Stimulated activated CD4-positive, alpha-beta T cell treated with anti-CD3 and anti-CD28 coated beads, Interleukin-4, amount 100 ng/mL, for 48 hours (primary cell): ENCODE measurements at regions not wholly inside any gene's neighbourhood (a gene's known extent, or its start where the extent isn't known, plus 50 kb on each side); places are given as distances from the start of the nearest gene placed in this dataset.
A peak's percentile ranks its signal among the peaks of the same experiment; 100 is the strongest.

Experiments
- DNase-seq, 2 donors: peaks; one replicate each; pipeline ENCODE4 v3.0.0-alpha.2; 2020; ENCODE audit warnings: low read depth in 2 of 2

- DNase-seq, result no peak
These were observed 76.4 kb downstream of the DDX3Y start for GRCh38 chrY:12981074-12981473.

- DNase-seq, result no peak
These were observed 77.7 kb downstream of the DDX3Y start for GRCh38 chrY:12982249-12982829.

GRCh38 chrY:12984637-12985344 lies 80.1 kb downstream of the DDX3Y start:
- DNase-seq, result no peak

GRCh38 chrY:13017493-13017892 lies 112.8 kb downstream of the DDX3Y start:
- no peak for DNase-seq

- DNase-seq, result no peak
These were observed 114.8 kb downstream of the DDX3Y start for GRCh38 chrY:13019486-13019885.

GRCh38 chrY:13020839-13021238 lies 116.2 kb downstream of the DDX3Y start:
- no peak for DNase-seq

- DNase-seq, result no peak
These were observed 118.9 kb downstream of the DDX3Y start for GRCh38 chrY:13023607-13024006.

GRCh38 chrY:13024447-13024846 lies 119.8 kb downstream of the DDX3Y start:
- no peak for DNase-seq

GRCh38 chrY:13026906-13027305 lies 122.2 kb downstream of the DDX3Y start:
- DNase-seq, result no peak

- DNase-seq, result no peak
These were observed 135.6 kb downstream of the DDX3Y start for GRCh38 chrY:13040232-13040631.

GRCh38 chrY:13053501-13053900 lies 148.8 kb downstream of the DDX3Y start:
- DNase-seq, result no peak

- no peak for DNase-seq
These were observed 161.7 kb downstream of the DDX3Y start for GRCh38 chrY:13066372-13066771.

GRCh38 chrY:13068696-13069095 lies 164.0 kb downstream of the DDX3Y start:
- DNase-seq, result no peak

GRCh38 chrY:13069111-13069510 lies 164.4 kb downstream of the DDX3Y start:
- DNase-seq, result no peak

GRCh38 chrY:13082748-13083147 lies 178.1 kb downstream of the DDX3Y start:
- no peak for DNase-seq

GRCh38 chrY:13091575-13091974 lies 186.9 kb downstream of the DDX3Y start:
- DNase-seq, result no peak

- no peak for DNase-seq
These were observed 188.3 kb downstream of the DDX3Y start for GRCh38 chrY:13092986-13093385.

- no peak for DNase-seq
These were observed 188.8 kb downstream of the DDX3Y start for GRCh38 chrY:13093461-13093860.

- peak in 1 of 2 donors; percentile 3 for DNase-seq
These were observed 189.7 kb downstream of the DDX3Y start for GRCh38 chrY:13094411-13094810.

- DNase-seq, result no peak
These were observed 190.4 kb downstream of the DDX3Y start for GRCh38 chrY:13094904-13095600.

- DNase-seq, result no peak
These were observed 222.3 kb downstream of the DDX3Y start for GRCh38 chrY:13126881-13127456.

- no peak for DNase-seq
These were observed 222.8 kb downstream of the DDX3Y start for GRCh38 chrY:13127476-13127875.

- DNase-seq, result no peak
These were observed 244.5 kb downstream of the DDX3Y start for GRCh38 chrY:13149148-13149547.
